Adrenal gland (tissue), 9 donors: ENCODE measurements at regions not wholly inside any gene's neighbourhood (a gene's known extent, or its start where the extent isn't known, plus 50 kb on each side); places are given as distances from the start of the nearest gene placed in this dataset.

Experiments used
- DNase-seq, 7 donors: peaks; one replicate each; pipeline ENCODE4 v3.0.0-alpha.2; 2019 to 2020
- H3K27ac ChIP-seq, 5 donors: fragments of 200-600 bp; sonication (generic) in 4 of 5; 1 replicate in 3 of 5; 2 replicates in 2 of 5; pipeline versions ENCODE4 v1.5.1 to v1.8.0; 2016 to 2020; ENCODE audit warnings: mild to moderate bottlenecking in 1 of 5
- H3K27me3 ChIP-seq: fragments of 200-600 bp; 2 replicates; pipeline ENCODE4 v1.8.0; 2021
- H3K36me3 ChIP-seq, 2 donors: fragments of 200-600 bp; replicated peaks in 1 of 2; 1 replicate in 1 of 2; 2 replicates in 1 of 2; pipeline versions ENCODE4 v1.5.1 to v1.8.0; 2018 to 2022
- H3K4me1 ChIP-seq, 2 donors: fragments of 200-600 bp; replicated peaks in 1 of 2; 1 replicate in 1 of 2; 2 replicates in 1 of 2; pipeline versions ENCODE4 v1.5.1 to v1.8.0; 2018 to 2021
- H3K4me3 ChIP-seq, 4 donors: fragments of 200-600 bp; sonication (generic) in 3 of 4; one replicate each; pipeline ENCODE4 v1.5.1; 2016 to 2018
- H3K9me3 ChIP-seq, 3 donors: fragments of 200-600 bp; sonication (generic) in 1 of 3; replicated peaks in 1 of 3; 1 replicate in 2 of 3; 2 replicates in 1 of 3; pipeline versions ENCODE4 v1.5.1 to v1.8.0; 2016 to 2021
- POLR2A ChIP-seq, 2 donors: fragments of 450-650 bp; IDR thresholded peaks; one replicate each; pipeline ENCODE4 v1.6.1; 2017; ENCODE audit warnings: antibody characterized with exemption in 2 of 2, mild to moderate bottlenecking in 2 of 2, moderate library complexity in 1 of 2
- WGBS, 4 donors: extraction: QIAGEN DNeasy Blood & Tissue Kit in 2 of 4; methylation state at CpG; one replicate each; pipeline versions ENCODE4 v1.1.5 to v1.1.7; 2013 to 2017; 5-methylcytosine and 5-hydroxymethylcytosine counted together
- intact Hi-C, 2 donors: fragments of 100-400 bp; cut with DNase I; formaldehyde crosslinking; loops; one replicate each; pipeline versions ENCODE4 v1.14.1 to v1.15.0; 2022 to 2023
- TF ChIP-seq, protein P1 (sequence below), 6 experiments: fragments of 450-650 bp in 4 of 6; fragments of 200-600 bp in 2 of 6; sonication (generic) in 1 of 6; IDR thresholded peaks; 1 replicate in 5 of 6; 2 replicates in 1 of 6; pipeline versions ENCODE4 v1.5.1 to v1.8.0; 2016 to 2021; ENCODE audit warnings: antibody characterized with exemption in 6 of 6, mild to moderate bottlenecking in 2 of 6, moderate library complexity in 1 of 6
- donor health status: healthy with polysubstance abuse.
- donor health status: Bipolar disorder and iron deficiency.
- donor health status: DM: yes; HTN: yes; CAD: no.
- donor health status: DM: no; HTN: no; CAD: no.
- donor health status: DM: no; HTN: no; CAD: no.

DNA sequence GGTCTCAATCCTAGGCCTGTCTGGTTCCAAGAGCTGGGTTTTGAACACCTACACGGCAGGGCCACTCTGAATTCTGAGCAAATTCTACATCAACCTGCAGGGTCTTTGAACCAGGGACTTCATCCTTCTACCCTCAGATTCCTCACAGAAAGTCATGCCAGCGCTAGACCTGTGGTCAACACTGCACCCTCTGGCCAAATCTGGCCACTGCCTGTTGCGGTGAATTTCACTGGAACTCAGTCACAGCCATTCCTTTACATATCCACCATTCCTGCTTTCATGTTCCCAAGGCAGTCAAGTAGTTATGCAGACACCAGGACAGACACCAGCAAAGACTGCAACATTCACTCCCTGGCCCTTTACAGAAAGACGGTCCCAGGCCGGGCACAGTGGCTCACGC, 144.6 kb downstream of the C16orf95 start:
- H3K27ac ChIP-seq: no peak overlapping the region
- intact Hi-C loops: no loop called here
- no peaks in the 10 kb centered on the region for H3K36me3 ChIP-seq
- 84 to 92% (median 88%) methylated on average over 3 to 6 of the region's 6 CpGs for WGBS, 4 donors
- no peak for DNase-seq
- no peak overlapping the region for H3K4me3 ChIP-seq
- TF ChIP-seq POLR2A (IDR thresholded peaks at IDR 0.05): no peak
- TF ChIP-seq, protein P1, sequence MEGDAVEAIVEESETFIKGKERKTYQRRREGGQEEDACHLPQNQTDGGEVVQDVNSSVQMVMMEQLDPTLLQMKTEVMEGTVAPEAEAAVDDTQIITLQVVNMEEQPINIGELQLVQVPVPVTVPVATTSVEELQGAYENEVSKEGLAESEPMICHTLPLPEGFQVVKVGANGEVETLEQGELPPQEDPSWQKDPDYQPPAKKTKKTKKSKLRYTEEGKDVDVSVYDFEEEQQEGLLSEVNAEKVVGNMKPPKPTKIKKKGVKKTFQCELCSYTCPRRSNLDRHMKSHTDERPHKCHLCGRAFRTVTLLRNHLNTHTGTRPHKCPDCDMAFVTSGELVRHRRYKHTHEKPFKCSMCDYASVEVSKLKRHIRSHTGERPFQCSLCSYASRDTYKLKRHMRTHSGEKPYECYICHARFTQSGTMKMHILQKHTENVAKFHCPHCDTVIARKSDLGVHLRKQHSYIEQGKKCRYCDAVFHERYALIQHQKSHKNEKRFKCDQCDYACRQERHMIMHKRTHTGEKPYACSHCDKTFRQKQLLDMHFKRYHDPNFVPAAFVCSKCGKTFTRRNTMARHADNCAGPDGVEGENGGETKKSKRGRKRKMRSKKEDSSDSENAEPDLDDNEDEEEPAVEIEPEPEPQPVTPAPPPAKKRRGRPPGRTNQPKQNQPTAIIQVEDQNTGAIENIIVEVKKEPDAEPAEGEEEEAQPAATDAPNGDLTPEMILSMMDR (IDR thresholded peaks at IDR 0.05): peak in 1 of 6 experiments; percentile 6
- no peaks in the 10 kb centered on the region for H3K4me1 ChIP-seq
- no peaks in the 10 kb centered on the region for H3K27me3 ChIP-seq
- H3K9me3 ChIP-seq: no peaks in the 10 kb centered on the region

- no peaks in the 10 kb centered on the region for H3K9me3 ChIP-seq
- 49 to 74% (median 69%) methylated on average over 8 to 10 of the region's 10 CpGs for WGBS, 4 donors
- H3K4me3 ChIP-seq: no peak overlapping the region
- TF ChIP-seq, protein P1 (IDR thresholded peaks at IDR 0.05): no peak
- TF ChIP-seq POLR2A (IDR thresholded peaks at IDR 0.05): no peak
- intact Hi-C loops: no loop called here
- no peaks in the 10 kb centered on the region for H3K4me1 ChIP-seq
- H3K27me3 ChIP-seq: no peaks in the 10 kb centered on the region
- no peak overlapping the region for H3K27ac ChIP-seq
- DNase-seq: no peak
- no peaks in the 10 kb centered on the region for H3K36me3 ChIP-seq
Measured at GRCh38 chr16:87173294-87173893, 143.8 kb downstream of the C16orf95 start.

- no peak overlapping the region for H3K27ac ChIP-seq
- 80 to 97% (median 90%) methylated on average over 4 to 5 of the region's 5 CpGs for WGBS, 4 donors
Measured at GRCh38 chr16:87174061-87174460, 143.1 kb downstream of the C16orf95 start.

GRCh38 chr16:87176735-87177134, 140.5 kb downstream of the C16orf95 start:
- no peak overlapping the region for H3K4me3 ChIP-seq
- H3K9me3 ChIP-seq: no peaks in the 10 kb centered on the region
- no peaks in the 10 kb centered on the region for H3K4me1 ChIP-seq
- no peak for TF ChIP-seq POLR2A (IDR thresholded peaks at IDR 0.05)
- TF ChIP-seq, protein P1 (IDR thresholded peaks at IDR 0.05): no peak
- no peaks in the 10 kb centered on the region for H3K36me3 ChIP-seq
- 87 to 95% (median 91%) methylated on average over 3 to 7 of the region's 7 CpGs for WGBS, 4 donors
- no peak for DNase-seq
- H3K27ac ChIP-seq: no peak overlapping the region
- H3K27me3 ChIP-seq: no peaks in the 10 kb centered on the region
- intact Hi-C loops: no loop called here

More at GRCh38 chr16:87174061-87174460, 143.1 kb downstream of the C16orf95 start:
- TF ChIP-seq POLR2A (IDR thresholded peaks at IDR 0.05): no peak
- TF ChIP-seq, protein P1 (IDR thresholded peaks at IDR 0.05): no peak
- intact Hi-C loops: no loop called here
- H3K4me1 ChIP-seq: no peaks in the 10 kb centered on the region
- H3K9me3 ChIP-seq: no peaks in the 10 kb centered on the region
- no peak for DNase-seq
- H3K4me3 ChIP-seq: no peak overlapping the region
- H3K36me3 ChIP-seq: no peaks in the 10 kb centered on the region
- H3K27me3 ChIP-seq: no peaks in the 10 kb centered on the region
